Ishikawa (cell line): ENCODE measurements at regions not wholly inside any gene's neighbourhood (a gene's known extent, or its start where the extent isn't known, plus 50 kb on each side); places are given as distances from the start of the nearest gene placed in this dataset.

ENCODE experiments used
- CEBPB ChIP-seq: IDR thresholded peaks from 2 replicates; pipeline ENCODE4 v1.6.1; 2012
- CREB1 ChIP-seq: IDR thresholded peaks from 2 replicates; pipeline ENCODE4 v1.6.1; 2012; ENCODE audit warnings: low read depth
- EGR1 ChIP-seq: IDR thresholded peaks from 2 replicates; pipeline ENCODE4 v1.6.1; 2012
- EP300 ChIP-seq: IDR thresholded peaks from 2 replicates; pipeline ENCODE4 v1.6.1; 2012; ENCODE audit warnings: borderline replicate concordance
- FOXM1 ChIP-seq: IDR thresholded peaks from 2 replicates; pipeline ENCODE4 v1.6.1; 2012; ENCODE audit warnings: low read depth, borderline replicate concordance
- MAX ChIP-seq: IDR thresholded peaks from 2 replicates; pipeline ENCODE4 v1.6.1; 2012
- NFIC ChIP-seq: IDR thresholded peaks from 2 replicates; pipeline ENCODE4 v1.6.1; 2012
- RAD21 ChIP-seq: IDR thresholded peaks from 2 replicates; pipeline ENCODE4 v1.6.1; 2012; ENCODE audit warnings: low read depth
- REST ChIP-seq: IDR thresholded peaks from 2 replicates; pipeline ENCODE4 v1.6.1; 2012; ENCODE audit warnings: low read depth, mild to moderate bottlenecking
- TAF1 ChIP-seq: IDR thresholded peaks from 2 replicates; pipeline ENCODE4 v1.6.1; 2012; ENCODE audit warnings: low read depth, mild to moderate bottlenecking
- TCF12 ChIP-seq: IDR thresholded peaks from 2 replicates; pipeline ENCODE4 v1.6.1; 2012; ENCODE audit warnings: low read depth
- TEAD4 ChIP-seq: IDR thresholded peaks from 2 replicates; pipeline ENCODE4 v1.6.1; 2012
- USF1 ChIP-seq: IDR thresholded peaks from 2 replicates; pipeline ENCODE4 v1.6.1; 2012
- YY1 ChIP-seq: IDR thresholded peaks from 2 replicates; pipeline ENCODE4 v1.6.1; 2012; ENCODE audit warnings: low read depth
- ZBTB7A ChIP-seq: IDR thresholded peaks from 2 replicates; pipeline ENCODE4 v1.6.1; 2012; ENCODE audit warnings: low read depth

GRCh38 chr5:61788548-61788947 is 456.5 kb downstream of the ZSWIM6 start:
- TF ChIP-seq RAD21 (no peak), YY1 (no peak), TCF12 (no peak), EGR1 (no peak), TEAD4 (no peak), REST (no peak), EP300 (no peak), NFIC (no peak), CEBPB (no peak), FOXM1 (no peak), MAX (no peak), CREB1 (no peak), ZBTB7A (no peak), TAF1 (no peak), USF1 (no peak)

- TF ChIP-seq MAX (no peak), TAF1 (no peak), YY1 (no peak), RAD21 (no peak), ZBTB7A (no peak), EGR1 (no peak), TCF12 (no peak), EP300 (no peak), CREB1 (no peak), TEAD4 (no peak)
These were observed 457.9 kb downstream of the ZSWIM6 start for GRCh38 chr5:61790007-61790406.

GRCh38 chr5:61790678-61791077 is 458.6 kb downstream of the ZSWIM6 start:
- TF ChIP-seq MAX (no peak), USF1 (no peak), EP300 (no peak), ZBTB7A (no peak), RAD21 (no peak), EGR1 (no peak), TAF1 (no peak), CREB1 (no peak), TEAD4 (no peak), TCF12 (no peak), REST (no peak), NFIC (no peak)

- TF ChIP-seq TEAD4 (no peak), TCF12 (no peak), MAX (no peak), TAF1 (no peak), EP300 (no peak), NFIC (no peak), REST (no peak), FOXM1 (no peak), RAD21 (no peak), EGR1 (no peak), CREB1 (no peak), ZBTB7A (no peak)
These were observed 464.7 kb downstream of the ZSWIM6 start for GRCh38 chr5:61796773-61797172.
